ENCODE measurements at regions not wholly inside any gene's neighbourhood (a gene's known extent, or its start where the extent isn't known, plus 50 kb on each side); places are given as distances from the start of the nearest gene placed in this dataset.

- DNase-seq, result no peak
Measured at GRCh38 chr17:34113089-34113488, 142.0 kb upstream of the CCL2 start.

- DNase-seq, result no peak
Measured at GRCh38 chr17:34114174-34114573, 140.9 kb upstream of the CCL2 start.

GRCh38 chr17:34116306-34116705, 138.8 kb upstream of the CCL2 start:
- no peak for DNase-seq

DNA sequence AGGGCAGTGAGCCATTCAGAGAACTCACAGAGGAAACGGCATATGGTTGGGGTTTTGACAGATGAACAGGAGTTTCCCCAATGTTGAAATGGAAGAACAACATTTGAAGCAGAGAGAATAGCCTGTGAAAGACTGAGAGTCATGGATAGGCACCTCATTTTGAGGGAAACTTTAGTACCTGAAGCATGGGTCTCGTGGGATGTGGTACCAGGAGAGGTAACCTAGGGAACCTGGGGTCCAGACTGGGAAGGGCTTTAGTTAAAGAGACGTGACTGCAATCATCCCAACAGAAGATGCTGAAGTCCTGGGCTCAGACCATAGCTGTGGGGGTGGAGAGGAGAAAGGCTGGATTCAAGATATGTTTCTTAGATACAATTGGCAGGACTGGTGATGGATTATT, 137.8 kb upstream of the CCL2 start:
- no peak for DNase-seq

DNA sequence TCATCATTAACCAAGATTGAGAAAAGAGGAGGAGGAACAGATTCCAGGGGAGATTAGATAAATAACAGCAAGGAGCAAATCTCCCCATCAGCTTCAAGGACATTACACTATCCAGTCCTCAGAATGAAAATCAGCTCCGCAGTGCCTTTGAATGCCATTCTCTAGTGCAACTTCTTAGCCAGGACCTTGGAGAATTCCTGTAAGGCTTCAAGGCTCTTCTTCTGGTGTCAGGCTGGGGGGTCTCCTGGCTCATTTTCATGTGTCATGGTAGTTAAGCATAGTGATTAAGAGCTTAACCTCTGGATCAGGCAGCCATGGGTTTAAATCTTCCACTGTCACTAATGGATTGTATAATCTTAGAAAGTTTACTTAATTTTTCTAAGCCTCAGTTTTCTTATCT, 137.3 kb upstream of the CCL2 start:
- no peak for DNase-seq

DNA sequence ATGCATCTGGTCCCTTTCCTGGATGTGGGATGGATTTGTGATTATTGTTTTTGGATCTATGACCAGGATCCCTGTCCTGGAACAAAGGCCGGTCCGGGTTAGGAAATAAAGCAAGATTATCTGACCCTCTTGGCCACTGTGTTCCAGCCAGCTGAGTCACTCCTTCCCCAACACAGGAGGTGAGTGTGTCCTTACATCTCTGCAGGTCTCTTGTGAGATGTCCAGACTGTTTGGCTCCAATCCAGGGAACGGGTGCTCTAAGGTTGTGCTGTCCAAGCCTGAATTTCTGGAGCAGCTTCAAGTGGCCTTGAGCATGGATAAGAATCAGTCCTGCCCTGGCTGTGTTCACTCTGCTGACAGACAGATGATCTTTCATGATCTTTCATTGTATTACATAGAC, 136.5 kb upstream of the CCL2 start:
- no peak for DNase-seq

DNA sequence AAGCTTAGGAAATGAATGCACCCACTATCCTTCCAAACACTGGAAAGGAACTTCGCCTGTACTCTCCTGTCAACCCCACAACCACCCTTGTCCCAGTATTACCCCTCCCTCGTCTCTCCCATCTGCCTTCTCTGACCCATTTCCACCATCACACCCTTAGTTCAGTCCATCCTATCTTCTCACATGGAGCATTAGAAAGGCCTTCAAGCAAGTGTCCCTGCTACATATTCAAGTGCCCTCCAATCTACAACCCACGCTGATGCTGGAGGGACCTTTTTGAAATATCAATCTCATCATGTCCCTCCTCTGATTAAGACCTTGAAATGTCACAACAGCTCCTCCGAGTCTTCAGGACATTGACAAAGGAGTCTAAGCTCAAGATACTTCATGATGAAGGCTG, 133.8 kb upstream of the CCL2 start:
- DNase-seq, result no peak

DNA sequence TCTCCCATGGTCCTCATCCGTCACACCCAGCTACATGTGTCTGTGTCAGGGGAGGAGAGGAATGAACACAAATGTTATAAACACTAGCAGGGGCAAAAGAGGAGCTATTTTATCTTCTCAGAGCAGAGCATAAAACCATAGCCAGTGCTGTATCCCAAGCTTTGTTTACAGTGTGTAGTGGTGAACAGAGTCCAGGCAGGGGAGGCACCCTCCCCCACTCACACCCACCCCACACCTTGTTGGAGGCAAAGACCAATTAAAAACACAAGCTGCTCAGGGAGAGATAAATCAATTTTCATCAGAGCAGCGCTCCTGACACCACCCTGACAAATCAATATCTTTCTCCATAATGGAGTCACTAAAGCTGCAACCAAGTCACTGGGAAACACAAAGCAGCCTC, 132.6 kb upstream of the CCL2 start:
- no peak for DNase-seq

DNA sequence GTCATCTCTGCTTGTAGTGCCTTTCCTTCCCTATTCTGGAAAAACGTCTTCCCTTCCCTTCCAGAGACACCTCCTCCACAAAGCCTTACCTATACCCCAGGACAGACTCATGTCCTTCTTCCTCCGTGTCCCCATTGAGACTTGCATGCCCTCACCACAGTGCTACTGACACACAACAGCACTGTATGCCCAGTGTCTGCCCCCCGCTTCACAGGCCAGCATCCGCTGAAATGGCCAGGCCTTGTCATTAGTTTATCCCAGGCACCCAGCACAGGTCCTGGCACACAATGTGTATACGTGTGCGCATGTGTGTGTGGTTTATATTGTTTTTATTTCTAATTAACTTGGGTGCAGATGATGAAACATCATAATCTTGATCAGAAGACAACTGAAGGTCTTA, 130.1 kb upstream of the CCL2 start:
- no peak for DNase-seq

GRCh38 chr17:34125921-34126320, 129.2 kb upstream of the CCL2 start:
- DNase-seq, result no peak

GRCh38 chr17:34126496-34126895, 128.6 kb upstream of the CCL2 start:
- DNase-seq, result no peak

DNA sequence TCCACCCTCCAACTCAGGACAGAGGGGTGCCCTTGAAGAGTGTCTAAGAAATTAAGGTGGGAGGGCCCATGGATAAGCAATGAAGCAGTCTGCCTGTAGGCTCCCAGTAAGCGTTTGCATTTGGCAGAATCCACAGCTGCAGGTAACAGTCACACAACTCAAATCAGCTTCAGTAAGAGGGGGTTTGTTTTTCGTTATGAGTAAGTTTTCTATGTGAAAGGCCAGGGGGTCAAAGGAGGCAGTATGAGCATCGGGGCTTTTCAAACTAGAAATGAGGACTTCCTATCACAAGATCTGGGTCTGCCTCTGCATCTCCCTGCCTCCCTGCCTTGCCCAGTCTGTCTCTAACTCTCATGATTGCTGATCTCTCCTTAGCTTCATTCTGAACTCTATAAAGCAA, 128.1 kb upstream of the CCL2 start:
- DNase-seq, result peak; percentile 17

- no peak for DNase-seq
Measured at GRCh38 chr17:34130544-34130943, 124.5 kb upstream of the CCL2 start.

DNA sequence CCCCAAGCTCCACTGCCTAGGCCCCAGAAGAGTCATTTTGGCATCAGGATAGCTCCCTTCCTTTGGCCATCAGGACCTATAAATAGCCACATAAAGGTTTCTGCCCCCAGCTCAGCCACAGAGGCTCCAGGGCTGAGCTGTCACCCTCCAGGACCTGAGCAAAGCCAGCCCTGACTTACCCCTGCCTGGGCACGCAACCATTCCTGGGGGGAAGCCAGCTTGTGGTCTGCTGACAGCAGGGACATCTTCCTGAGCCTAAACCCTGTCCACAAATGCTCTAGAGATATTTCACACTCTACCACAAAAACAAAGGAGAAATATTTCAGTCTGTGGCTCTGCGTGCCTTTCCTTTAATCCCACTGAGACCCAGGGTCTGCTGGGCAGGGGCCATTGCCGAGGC, 123.7 kb upstream of the CCL2 start:
- DNase-seq, result no peak

DNA sequence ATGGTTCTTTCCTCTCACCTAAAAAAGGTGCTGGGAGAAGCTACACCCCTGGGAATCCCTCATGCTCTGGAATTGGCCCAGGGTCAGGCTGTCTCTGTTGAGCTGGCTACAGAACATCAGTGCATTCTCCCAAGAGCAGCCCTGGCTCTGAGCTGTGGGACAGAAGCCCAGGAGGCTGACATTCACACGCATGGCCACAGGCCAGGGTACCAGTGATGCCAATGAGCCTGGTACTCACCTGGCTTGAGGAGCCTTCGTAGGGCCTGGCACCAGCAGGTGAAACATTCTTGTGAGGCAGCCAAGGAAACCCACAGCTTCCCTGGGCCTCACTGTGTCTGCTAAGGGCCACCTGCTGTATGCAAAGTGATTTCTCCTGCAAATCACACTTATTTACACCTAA, 121.7 kb upstream of the CCL2 start:
- DNase-seq, result no peak

GRCh38 chr17:34135841-34136240, 119.2 kb upstream of the CCL2 start:
- no peak for DNase-seq

DNA sequence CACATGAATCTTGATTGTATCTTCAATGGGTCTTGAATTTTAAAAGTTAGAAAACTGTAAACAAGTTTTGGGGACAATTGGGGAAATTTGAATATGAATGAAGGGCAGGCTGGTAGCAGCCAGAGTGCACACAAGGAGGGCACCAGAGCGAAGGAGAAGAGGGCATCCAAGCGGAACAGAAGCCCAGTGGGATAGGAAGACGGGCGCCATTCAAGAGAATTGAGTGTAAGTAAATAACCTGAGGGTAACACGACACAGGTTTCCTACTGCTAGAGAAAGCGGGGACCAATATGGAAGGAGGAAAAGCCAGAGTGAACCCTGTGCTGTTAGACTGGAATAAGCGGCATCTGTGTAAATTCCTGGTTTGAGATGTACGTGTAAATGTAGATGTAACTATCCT, 115.1 kb upstream of the CCL2 start:
- no peak for DNase-seq

GRCh38 chr17:34141590-34141989, 113.5 kb upstream of the CCL2 start:
- DNase-seq, result no peak

DNA sequence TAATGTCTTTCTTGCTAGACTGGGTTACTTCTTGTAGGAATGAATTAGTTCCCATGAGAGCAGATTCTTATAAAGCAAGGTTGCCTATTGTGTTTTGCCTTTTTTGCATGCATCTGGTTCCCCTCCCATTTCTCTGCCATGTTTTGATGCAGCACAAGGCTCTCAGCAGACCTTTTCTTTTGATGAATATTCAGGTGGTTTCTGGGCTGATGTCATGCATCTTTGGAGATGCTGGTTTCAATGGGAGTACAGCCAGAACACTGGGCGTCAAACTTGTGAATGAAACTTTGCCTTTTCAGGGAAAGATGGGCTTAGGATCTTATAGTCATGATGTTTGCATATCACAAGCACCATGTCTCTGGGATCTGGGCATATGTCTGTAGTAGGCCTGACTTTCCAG, 111.7 kb upstream of the CCL2 start:
- DNase-seq, result no peak

- peak; percentile 66 for DNase-seq
Measured at GRCh38 chr17:34146440-34147043, 108.5 kb upstream of the CCL2 start.

DNA sequence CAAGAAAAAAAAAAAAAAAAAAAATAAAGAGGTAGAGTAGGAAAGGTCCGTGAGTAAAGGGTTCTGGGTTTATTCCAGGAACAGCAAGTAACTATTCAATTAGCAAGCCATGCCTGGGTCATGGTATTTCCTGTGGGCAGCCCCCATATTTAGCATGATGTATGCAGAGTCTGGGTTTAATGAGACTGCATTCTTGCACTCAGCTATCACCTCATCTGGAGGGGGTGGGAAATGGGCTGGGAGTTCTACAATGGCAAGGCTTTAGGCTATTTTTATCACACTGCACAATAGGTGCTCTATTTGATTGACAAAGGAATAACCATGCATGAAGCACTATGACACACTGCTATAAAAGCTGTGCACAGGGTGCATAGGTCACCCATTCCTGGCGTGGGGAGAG, 104.0 kb upstream of the CCL2 start:
- DNase-seq, result no peak

DNA sequence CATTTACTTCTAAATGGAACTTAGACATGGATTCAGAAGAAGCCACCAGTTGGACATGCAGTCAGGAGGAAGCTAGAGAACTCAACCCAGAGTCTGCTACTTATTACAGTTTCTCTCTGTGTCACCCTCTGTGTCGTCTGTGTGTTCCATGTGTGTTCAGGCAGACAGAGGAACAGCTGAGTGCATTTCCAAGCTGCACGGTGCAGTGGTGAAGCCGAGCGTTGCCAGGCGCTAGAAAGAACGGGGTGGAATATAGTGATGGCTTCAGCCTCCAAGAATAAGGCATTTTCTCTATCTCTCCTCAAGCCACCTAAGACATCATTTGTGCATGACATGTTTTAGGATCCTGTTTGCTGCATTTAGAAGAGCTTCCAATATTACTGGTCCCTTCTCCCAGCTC, 101.1 kb upstream of the CCL2 start:
- no peak for DNase-seq

DNA sequence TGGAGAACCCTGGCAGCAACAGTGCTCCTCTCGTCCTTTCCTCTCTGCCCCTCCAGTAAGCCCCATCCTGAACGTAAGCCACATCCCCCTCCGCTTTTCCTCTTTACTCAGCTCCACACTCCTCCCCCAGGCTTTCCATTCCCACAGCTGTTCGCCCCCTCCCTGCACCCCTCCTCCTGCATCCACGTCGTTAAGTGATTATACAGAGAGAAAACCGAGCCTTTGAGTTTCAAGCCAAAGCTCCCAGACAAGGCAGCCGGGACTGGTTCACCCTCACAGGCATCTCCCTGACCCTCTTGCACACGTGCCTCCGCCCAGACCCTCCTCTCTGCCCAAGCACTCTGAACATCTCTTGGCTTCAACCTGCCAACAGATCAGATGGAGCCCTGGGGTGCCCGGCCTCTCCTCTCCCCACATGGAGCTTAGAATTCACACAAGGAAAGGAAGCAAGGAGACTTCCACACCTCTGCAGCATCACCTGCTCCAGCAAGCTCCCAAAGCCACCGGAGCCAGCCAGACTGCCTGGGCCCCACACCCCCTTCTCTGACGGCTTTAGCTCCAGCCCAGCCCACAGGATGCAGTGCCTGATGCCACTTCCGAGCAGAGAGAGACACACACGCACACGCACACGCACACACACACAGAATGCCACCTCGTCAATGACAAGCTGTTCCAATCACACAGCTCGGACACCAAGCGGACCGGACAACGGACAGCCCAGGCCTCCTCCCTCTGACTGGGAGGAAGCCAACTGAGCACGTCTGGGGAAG, 99.9 kb upstream of the CCL2 start:
- DNase-seq, result peak; percentile 5

- no peak for DNase-seq
Measured at GRCh38 chr17:34155947-34156346, 99.1 kb upstream of the CCL2 start.

GRCh38 chr17:34156401-34156740, 98.7 kb upstream of the CCL2 start:
- DNase-seq, result no peak

Data from activated CD4-positive, alpha-beta T cell treated with anti-CD3 and anti-CD28 coated beads, Interleukin-10, Interleukin-2, amounts not matched to agents 100 ng/mL and 50 ng/mL, durations not matched to agents 16 hours and 8 hours (primary cell).